PFSK-1 (cell line): ENCODE measurements at regions not wholly inside any gene's neighbourhood (a gene's known extent, or its start where the extent isn't known, plus 50 kb on each side); places are given as distances from the start of the nearest gene placed in this dataset.

Source experiments
- FOXP2 ChIP-seq: optimal IDR thresholded peaks from 2 replicates; pipeline ENCODE3; 2011; ENCODE audit warnings: borderline replicate concordance, control low read depth, inconsistent platforms; ENCODE audit not compliant: insufficient read depth; ENCODE audit errors: extremely low read length, extremely low read depth
- POLR2AphosphoS5 ChIP-seq: IDR thresholded peaks from 2 replicates; pipeline ENCODE4 v1.6.1; 2012; ENCODE audit warnings: low read depth, mild to moderate bottlenecking, control low read depth, low read length, moderate library complexity
- SIN3A ChIP-seq: IDR thresholded peaks from 2 replicates; pipeline ENCODE4 v1.6.1; 2012; ENCODE audit warnings: mild to moderate bottlenecking, low read length, moderate library complexity, borderline replicate concordance; ENCODE audit not compliant: insufficient read depth
- TAF1 ChIP-seq: IDR thresholded peaks from 2 replicates; pipeline ENCODE4 v1.6.1; 2012; ENCODE audit warnings: low read length, control low read depth, borderline replicate concordance; ENCODE audit not compliant: insufficient read depth
- TF ChIP-seq, protein P1 (sequence below), 2 experiments: IDR thresholded peaks; 2 replicates each; pipeline versions ENCODE4 v1.6.1 to v1.8.0; 2011 to 2012; ENCODE audit warnings: low read depth in 2 of 2, low read length in 2 of 2, control low read depth in 1 of 2, inconsistent platforms in 1 of 2, mild to moderate bottlenecking in 1 of 2, moderate library complexity in 1 of 2; ENCODE audit not compliant: insufficient read depth in 1 of 2

GRCh38 chrX:39528161-39528916 lies 569.4 kb downstream of the BCOR start:
- TF ChIP-seq, protein P1, sequence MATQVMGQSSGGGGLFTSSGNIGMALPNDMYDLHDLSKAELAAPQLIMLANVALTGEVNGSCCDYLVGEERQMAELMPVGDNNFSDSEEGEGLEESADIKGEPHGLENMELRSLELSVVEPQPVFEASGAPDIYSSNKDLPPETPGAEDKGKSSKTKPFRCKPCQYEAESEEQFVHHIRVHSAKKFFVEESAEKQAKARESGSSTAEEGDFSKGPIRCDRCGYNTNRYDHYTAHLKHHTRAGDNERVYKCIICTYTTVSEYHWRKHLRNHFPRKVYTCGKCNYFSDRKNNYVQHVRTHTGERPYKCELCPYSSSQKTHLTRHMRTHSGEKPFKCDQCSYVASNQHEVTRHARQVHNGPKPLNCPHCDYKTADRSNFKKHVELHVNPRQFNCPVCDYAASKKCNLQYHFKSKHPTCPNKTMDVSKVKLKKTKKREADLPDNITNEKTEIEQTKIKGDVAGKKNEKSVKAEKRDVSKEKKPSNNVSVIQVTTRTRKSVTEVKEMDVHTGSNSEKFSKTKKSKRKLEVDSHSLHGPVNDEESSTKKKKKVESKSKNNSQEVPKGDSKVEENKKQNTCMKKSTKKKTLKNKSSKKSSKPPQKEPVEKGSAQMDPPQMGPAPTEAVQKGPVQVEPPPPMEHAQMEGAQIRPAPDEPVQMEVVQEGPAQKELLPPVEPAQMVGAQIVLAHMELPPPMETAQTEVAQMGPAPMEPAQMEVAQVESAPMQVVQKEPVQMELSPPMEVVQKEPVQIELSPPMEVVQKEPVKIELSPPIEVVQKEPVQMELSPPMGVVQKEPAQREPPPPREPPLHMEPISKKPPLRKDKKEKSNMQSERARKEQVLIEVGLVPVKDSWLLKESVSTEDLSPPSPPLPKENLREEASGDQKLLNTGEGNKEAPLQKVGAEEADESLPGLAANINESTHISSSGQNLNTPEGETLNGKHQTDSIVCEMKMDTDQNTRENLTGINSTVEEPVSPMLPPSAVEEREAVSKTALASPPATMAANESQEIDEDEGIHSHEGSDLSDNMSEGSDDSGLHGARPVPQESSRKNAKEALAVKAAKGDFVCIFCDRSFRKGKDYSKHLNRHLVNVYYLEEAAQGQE (IDR thresholded peaks at IDR 0.05; ENCODE audit: insufficient read depth in 1 of 2, low read depth in 2 of 2, low read length in 2 of 2) = no peak
- no peak for TF ChIP-seq FOXP2
- no peak for TF ChIP-seq TAF1
- TF ChIP-seq POLR2AphosphoS5 = no peak
- no peak for TF ChIP-seq SIN3A

GRCh38 chrX:39532761-39533160 lies 565.0 kb downstream of the BCOR start:
- no peak for TF ChIP-seq FOXP2
- TF ChIP-seq POLR2AphosphoS5 = no peak
- TF ChIP-seq SIN3A = no peak
- TF ChIP-seq, protein P1 (IDR thresholded peaks at IDR 0.05; ENCODE audit: insufficient read depth in 1 of 2, low read depth in 2 of 2, low read length in 2 of 2) = no peak
- TF ChIP-seq TAF1 = no peak

GRCh38 chrX:39534949-39535348 lies 562.8 kb downstream of the BCOR start:
- TF ChIP-seq SIN3A (no peak), TAF1 (no peak), FOXP2 (no peak), POLR2AphosphoS5 (no peak)
- TF ChIP-seq, protein P1 (IDR thresholded peaks at IDR 0.05; ENCODE audit: insufficient read depth in 1 of 2, low read depth in 2 of 2, low read length in 2 of 2) = no peak

GRCh38 chrX:39536211-39536610 lies 561.5 kb downstream of the BCOR start:
- TF ChIP-seq, protein P1 (IDR thresholded peaks at IDR 0.05; ENCODE audit: insufficient read depth in 1 of 2, low read depth in 2 of 2, low read length in 2 of 2) = no peak
- TF ChIP-seq FOXP2 (no peak), TAF1 (no peak), POLR2AphosphoS5 (no peak), SIN3A (no peak)

DNA sequence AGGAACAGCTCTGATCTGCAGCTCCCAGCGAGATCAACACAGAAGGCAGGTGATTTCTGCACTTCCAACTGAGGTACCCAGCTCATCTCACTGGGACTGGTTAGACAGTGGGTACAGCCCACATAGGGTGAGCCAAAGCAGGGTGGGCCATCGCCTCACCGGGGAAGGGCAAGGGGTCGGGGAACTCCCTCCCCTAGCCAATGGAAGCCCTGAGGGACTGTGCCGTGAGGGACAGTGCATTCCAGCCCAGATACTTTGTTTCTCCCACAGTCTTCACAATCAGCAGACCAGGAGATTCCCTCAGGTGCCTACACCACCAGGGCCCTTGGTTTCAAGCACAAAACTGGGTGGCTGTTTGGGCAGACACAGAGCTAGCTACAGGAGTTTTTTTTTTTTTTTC lies 555.9 kb downstream of the BCOR start:
- TF ChIP-seq POLR2AphosphoS5 (no peak), TAF1 (no peak), SIN3A (no peak), FOXP2 (no peak)
- TF ChIP-seq, protein P1 (IDR thresholded peaks at IDR 0.05; ENCODE audit: insufficient read depth in 1 of 2, low read depth in 2 of 2, low read length in 2 of 2) = no peak
